ENCODE measurements at regions not wholly inside any gene's neighbourhood (a gene's known extent, or its start where the extent isn't known, plus 50 kb on each side); places are given as distances from the start of the nearest gene placed in this dataset.
A peak's percentile ranks its signal among the peaks of the same experiment; 100 is the strongest.

- H3K9me3 ChIP-seq (ENCODE audit: control insufficient read depth, insufficient read depth, low read length) = no peaks in the 10 kb centered on the region
- no peaks in the 10 kb centered on the region for H3K4me1 ChIP-seq (ENCODE audit: control insufficient read depth, insufficient read depth, low read length)
- H3K27me3 ChIP-seq (ENCODE audit: control insufficient read depth, insufficient read depth, low read length) = no peaks in the 10 kb centered on the region
- DNase-seq (ENCODE audit: low read depth in 4 of 6, low spot score in 6 of 6) = no peak
- no peak overlapping the region for H3K4me3 ChIP-seq (ENCODE audit: low read depth, low read length)
- no CpG with 5 or more reads among the region's 3 CpGs for WGBS (ENCODE audit: insufficient coverage)
- H3K27ac ChIP-seq (ENCODE audit: low read depth, low read length) = no peak overlapping the region
- no peaks in the 10 kb centered on the region for H3K36me3 ChIP-seq (ENCODE audit: control insufficient read depth, insufficient read depth, low read length)
Observed at GRCh38 chr5:15137414-15137813, 265.8 kb upstream of the ANKH start.

GRCh38 chr5:15135661-15136060 is 264.1 kb upstream of the ANKH start:
- H3K27ac ChIP-seq (ENCODE audit: low read depth, low read length) = no peak overlapping the region
- WGBS (ENCODE audit: insufficient coverage) = no CpG with 5 or more reads among the region's 2 CpGs
- no peaks in the 10 kb centered on the region for H3K4me1 ChIP-seq (ENCODE audit: control insufficient read depth, insufficient read depth, low read length)
- H3K4me3 ChIP-seq (ENCODE audit: low read depth, low read length) = no peak overlapping the region
- DNase-seq (ENCODE audit: low read depth in 4 of 6, low spot score in 6 of 6) = no peak
- no peaks in the 10 kb centered on the region for H3K9me3 ChIP-seq (ENCODE audit: control insufficient read depth, insufficient read depth, low read length)
- H3K36me3 ChIP-seq (ENCODE audit: control insufficient read depth, insufficient read depth, low read length) = no peaks in the 10 kb centered on the region
- H3K27me3 ChIP-seq (ENCODE audit: control insufficient read depth, insufficient read depth, low read length) = no peaks in the 10 kb centered on the region

GRCh38 chr5:15133456-15133965 is 261.9 kb upstream of the ANKH start:
- WGBS (ENCODE audit: insufficient coverage) = no CpG with 5 or more reads among the region's 3 CpGs
- Histone ChIP-seq H3K4me1 (ENCODE audit: control insufficient read depth, insufficient read depth, low read length) (no peaks in the 10 kb centered on the region), H3K9me3 (ENCODE audit: control insufficient read depth, insufficient read depth, low read length) (no peaks in the 10 kb centered on the region), H3K27me3 (ENCODE audit: control insufficient read depth, insufficient read depth, low read length) (no peaks in the 10 kb centered on the region), H3K36me3 (ENCODE audit: control insufficient read depth, insufficient read depth, low read length) (no peaks in the 10 kb centered on the region), H3K27ac (ENCODE audit: low read depth, low read length) (no peak overlapping the region), H3K4me3 (ENCODE audit: low read depth, low read length) (no peak overlapping the region)
- no peak for DNase-seq (ENCODE audit: low read depth in 4 of 6, low spot score in 6 of 6)

- Histone ChIP-seq H3K9me3 (ENCODE audit: control insufficient read depth, insufficient read depth, low read length) (no peaks in the 10 kb centered on the region), H3K4me1 (ENCODE audit: control insufficient read depth, insufficient read depth, low read length) (no peaks in the 10 kb centered on the region), H3K27me3 (ENCODE audit: control insufficient read depth, insufficient read depth, low read length) (no peaks in the 10 kb centered on the region), H3K27ac (ENCODE audit: low read depth, low read length) (no peak overlapping the region), H3K4me3 (ENCODE audit: low read depth, low read length) (no peak overlapping the region), H3K36me3 (ENCODE audit: control insufficient read depth, insufficient read depth, low read length) (no peaks in the 10 kb centered on the region)
- no peak for DNase-seq (ENCODE audit: low read depth in 4 of 6, low spot score in 6 of 6)
- 94% methylated on average over 5 of the region's 5 CpGs for WGBS (ENCODE audit: insufficient coverage)
Observed at GRCh38 chr5:15132816-15133405, 261.3 kb upstream of the ANKH start.

GRCh38 chr5:15131909-15132308 is 260.3 kb upstream of the ANKH start:
- H3K36me3 ChIP-seq (ENCODE audit: control insufficient read depth, insufficient read depth, low read length) = no peaks in the 10 kb centered on the region
- WGBS (ENCODE audit: insufficient coverage) = 95% methylated on average over 5 of the region's 5 CpGs
- no peak overlapping the region for H3K27ac ChIP-seq (ENCODE audit: low read depth, low read length)
- no peak overlapping the region for H3K4me3 ChIP-seq (ENCODE audit: low read depth, low read length)
- H3K9me3 ChIP-seq (ENCODE audit: control insufficient read depth, insufficient read depth, low read length) = no peaks in the 10 kb centered on the region
- no peaks in the 10 kb centered on the region for H3K27me3 ChIP-seq (ENCODE audit: control insufficient read depth, insufficient read depth, low read length)
- no peaks in the 10 kb centered on the region for H3K4me1 ChIP-seq (ENCODE audit: control insufficient read depth, insufficient read depth, low read length)
- no peak for DNase-seq (ENCODE audit: low read depth in 4 of 6, low spot score in 6 of 6)

GRCh38 chr5:15124871-15125568 is 253.4 kb upstream of the ANKH start:
- Histone ChIP-seq H3K36me3 (ENCODE audit: control insufficient read depth, insufficient read depth, low read length) (no peaks in the 10 kb centered on the region), H3K4me3 (ENCODE audit: low read depth, low read length) (no peak overlapping the region), H3K27ac (ENCODE audit: low read depth, low read length) (no peak overlapping the region), H3K27me3 (ENCODE audit: control insufficient read depth, insufficient read depth, low read length) (no peaks in the 10 kb centered on the region), H3K4me1 (ENCODE audit: control insufficient read depth, insufficient read depth, low read length) (no peaks in the 10 kb centered on the region), H3K9me3 (ENCODE audit: control insufficient read depth, insufficient read depth, low read length) (peaks cover 1% of the 10 kb centered on the region)
- peak in 1 of 6 donors; percentile 23 for DNase-seq (ENCODE audit: low read depth in 4 of 6, low spot score in 6 of 6)
- 50% methylated on average over 1 of the region's 2 CpGs for WGBS (ENCODE audit: insufficient coverage)

GRCh38 chr5:15124461-15124860 is 252.9 kb upstream of the ANKH start:
- H3K4me1 ChIP-seq (ENCODE audit: control insufficient read depth, insufficient read depth, low read length) = no peaks in the 10 kb centered on the region
- H3K27me3 ChIP-seq (ENCODE audit: control insufficient read depth, insufficient read depth, low read length) = no peaks in the 10 kb centered on the region
- no peaks in the 10 kb centered on the region for H3K36me3 ChIP-seq (ENCODE audit: control insufficient read depth, insufficient read depth, low read length)
- WGBS (ENCODE audit: insufficient coverage) = no CpG with 5 or more reads among the region's 3 CpGs
- peaks cover 1% of the 10 kb centered on the region for H3K9me3 ChIP-seq (ENCODE audit: control insufficient read depth, insufficient read depth, low read length)
- no peak overlapping the region for H3K27ac ChIP-seq (ENCODE audit: low read depth, low read length)
- no peak overlapping the region for H3K4me3 ChIP-seq (ENCODE audit: low read depth, low read length)
- DNase-seq (ENCODE audit: low read depth in 4 of 6, low spot score in 6 of 6) = no peak

- Histone ChIP-seq H3K27me3 (ENCODE audit: control insufficient read depth, insufficient read depth, low read length) (no peaks in the 10 kb centered on the region), H3K4me3 (ENCODE audit: low read depth, low read length) (no peak overlapping the region), H3K27ac (ENCODE audit: low read depth, low read length) (no peak overlapping the region), H3K36me3 (ENCODE audit: control insufficient read depth, insufficient read depth, low read length) (no peaks in the 10 kb centered on the region), H3K9me3 (ENCODE audit: control insufficient read depth, insufficient read depth, low read length) (peaks cover 1% of the 10 kb centered on the region), H3K4me1 (ENCODE audit: control insufficient read depth, insufficient read depth, low read length) (no peaks in the 10 kb centered on the region)
- 74% methylated on average over 3 of the region's 5 CpGs for WGBS (ENCODE audit: insufficient coverage)
- no peak for DNase-seq (ENCODE audit: low read depth in 4 of 6, low spot score in 6 of 6)
Observed at GRCh38 chr5:15117688-15118087, 246.1 kb upstream of the ANKH start.

- H3K4me3 ChIP-seq (ENCODE audit: low read depth, low read length) = no peak overlapping the region
- H3K4me1 ChIP-seq (ENCODE audit: control insufficient read depth, insufficient read depth, low read length) = no peaks in the 10 kb centered on the region
- H3K27ac ChIP-seq (ENCODE audit: low read depth, low read length) = no peak overlapping the region
- peaks cover under 1% of the 10 kb centered on the region for H3K9me3 ChIP-seq (ENCODE audit: control insufficient read depth, insufficient read depth, low read length)
- H3K27me3 ChIP-seq (ENCODE audit: control insufficient read depth, insufficient read depth, low read length) = no peaks in the 10 kb centered on the region
- WGBS (ENCODE audit: insufficient coverage) = 90% methylated on average over 4 of the region's 5 CpGs
- DNase-seq (ENCODE audit: low read depth in 4 of 6, low spot score in 6 of 6) = no peak
- no peaks in the 10 kb centered on the region for H3K36me3 ChIP-seq (ENCODE audit: control insufficient read depth, insufficient read depth, low read length)
Observed at GRCh38 chr5:15116996-15117395, 245.4 kb upstream of the ANKH start.

Measured in spinal cord (tissue), 9 donors.